Kasumi-1 (cell line): ENCODE measurements at regions not wholly inside any gene's neighbourhood (a gene's known extent, or its start where the extent isn't known, plus 50 kb on each side); places are given as distances from the start of the nearest gene placed in this dataset.
"Not testable (repeated sequence)": the region's sequence is repeated elsewhere in the genome, so short reads cannot be mapped to it uniquely, and the experiment has no call there.

Experiments used
- DNase-seq, 2 experiments: peaks; one replicate each; lab custom pipeline; 2025; lab: John Stamatoyannopoulos, UW

GRCh38 chr5:153372425-153373129 is 117.9 kb upstream of the GRIA1 start:
- no peak for DNase-seq

- no peak for DNase-seq
Measured at GRCh38 chr5:153373130-153373498, 117.4 kb upstream of the GRIA1 start.

- not testable (repeated sequence) for DNase-seq
Measured at GRCh38 chr5:153381630-153382029, 108.8 kb upstream of the GRIA1 start.

GRCh38 chr5:153390569-153390968 is 99.9 kb upstream of the GRIA1 start:
- no peak for DNase-seq

GRCh38 chr5:153399595-153399994 is 90.9 kb upstream of the GRIA1 start:
- DNase-seq, result no peak

- DNase-seq, result no peak
Measured at GRCh38 chr5:153400931-153401330, 89.5 kb upstream of the GRIA1 start.

GRCh38 chr5:153402550-153402949 is 87.9 kb upstream of the GRIA1 start:
- no peak for DNase-seq

GRCh38 chr5:153403470-153403869 is 87.0 kb upstream of the GRIA1 start:
- DNase-seq, result no peak

- no peak for DNase-seq
Measured at GRCh38 chr5:153404747-153405146, 85.7 kb upstream of the GRIA1 start.

GRCh38 chr5:153421676-153422075 is 68.8 kb upstream of the GRIA1 start:
- DNase-seq, result no peak

GRCh38 chr5:153425914-153426313 is 64.6 kb upstream of the GRIA1 start:
- no peak for DNase-seq

- no peak for DNase-seq
Measured at GRCh38 chr5:153429761-153430380, 60.6 kb upstream of the GRIA1 start.

- no peak for DNase-seq
Measured at GRCh38 chr5:153432583-153432982, 57.9 kb upstream of the GRIA1 start.

GRCh38 chr5:153437251-153437650 is 53.2 kb upstream of the GRIA1 start:
- no peak for DNase-seq

GRCh38 chr5:153439130-153439529 is 51.3 kb upstream of the GRIA1 start:
- DNase-seq, result no peak
